SW 1271 (cell line): ENCODE measurements at regions not wholly inside any gene's neighbourhood (a gene's known extent, or its start where the extent isn't known, plus 50 kb on each side); places are given as distances from the start of the nearest gene placed in this dataset.

Source experiments
- DNase-seq, 2 experiments: peaks; one replicate each; lab custom pipeline; 2025; lab: John Stamatoyannopoulos, UW

- DNase-seq, result no peak
Observed at GRCh38 chr2:138176862-138177439, 212.7 kb downstream of the HNMT start.

- no peak for DNase-seq
Observed at GRCh38 chr2:138177693-138178092, 213.4 kb downstream of the HNMT start.

GRCh38 chr2:138180692-138181386, 216.6 kb downstream of the HNMT start:
- DNase-seq, result no peak

GRCh38 chr2:138182250-138182936, 218.1 kb downstream of the HNMT start:
- DNase-seq, result no peak

- no peak for DNase-seq
Observed at GRCh38 chr2:138182937-138183312, 218.7 kb downstream of the HNMT start.

- DNase-seq, result no peak
Observed at GRCh38 chr2:138183705-138184104, 219.4 kb downstream of the HNMT start.

GRCh38 chr2:138184428-138184827, 220.2 kb downstream of the HNMT start:
- no peak for DNase-seq

- DNase-seq, result no peak
Observed at GRCh38 chr2:138185827-138186226, 221.6 kb downstream of the HNMT start.

- no peak for DNase-seq
Observed at GRCh38 chr2:138187221-138187620, 222.9 kb downstream of the HNMT start.

- no peak for DNase-seq
Observed at GRCh38 chr2:138190999-138191398, 226.7 kb downstream of the HNMT start.

GRCh38 chr2:138193416-138194213, 229.3 kb downstream of the HNMT start:
- no peak for DNase-seq

GRCh38 chr2:138201286-138201685, 237.0 kb downstream of the HNMT start:
- no peak for DNase-seq

- DNase-seq, result no peak
Observed at GRCh38 chr2:138202762-138203161, 238.5 kb downstream of the HNMT start.

- DNase-seq, result no peak
Observed at GRCh38 chr2:138205281-138205680, 241.0 kb downstream of the HNMT start.

- DNase-seq, result no peak
Observed at GRCh38 chr2:138207074-138207930, 243.0 kb downstream of the HNMT start.

GRCh38 chr2:138209009-138209408, 244.7 kb downstream of the HNMT start:
- no peak for DNase-seq

- DNase-seq, result no peak
Observed at GRCh38 chr2:138210487-138210886, 246.2 kb downstream of the HNMT start.

GRCh38 chr2:138212434-138212833, 248.2 kb downstream of the HNMT start:
- no peak for DNase-seq

- no peak for DNase-seq
Observed at GRCh38 chr2:138213084-138213483, 248.8 kb downstream of the HNMT start.

- DNase-seq, result no peak
Observed at GRCh38 chr2:138213624-138214023, 249.4 kb downstream of the HNMT start.

- DNase-seq, result no peak
Observed at GRCh38 chr2:138215958-138216357, 251.7 kb downstream of the HNMT start.

- no peak for DNase-seq
Observed at GRCh38 chr2:138217975-138218374, 253.7 kb downstream of the HNMT start.
